Mucosa of rectum (tissue), 2 donors: ENCODE measurements at regions not wholly inside any gene's neighbourhood (a gene's known extent, or its start where the extent isn't known, plus 50 kb on each side); places are given as distances from the start of the nearest gene placed in this dataset.

Source experiments
- H3K27ac ChIP-seq, 2 donors: one replicate each; pipeline ENCODE4 v1.7.0; 2013; ENCODE audit warnings: inconsistent platforms in 2 of 2, low read depth in 2 of 2, low read length in 2 of 2
- H3K27me3 ChIP-seq, 2 donors: one replicate each; pipeline ENCODE4 v1.7.0; 2013; ENCODE audit warnings: low read length in 2 of 2; ENCODE audit not compliant: control insufficient read depth in 2 of 2, insufficient read depth in 2 of 2
- H3K36me3 ChIP-seq, 2 donors: one replicate each; pipeline ENCODE4 v1.7.0; 2013; ENCODE audit warnings: low read length in 2 of 2; ENCODE audit not compliant: control insufficient read depth in 2 of 2, insufficient read depth in 2 of 2
- H3K4me1 ChIP-seq, 2 donors: one replicate each; pipeline ENCODE4 v1.7.0; 2013; ENCODE audit warnings: low read length in 2 of 2, mild to moderate bottlenecking in 1 of 2; ENCODE audit not compliant: control insufficient read depth in 2 of 2, insufficient read depth in 2 of 2
- H3K4me3 ChIP-seq, 2 donors: one replicate each; pipeline ENCODE4 v1.7.0; 2013; ENCODE audit warnings: low read length in 2 of 2
- H3K9ac ChIP-seq, 2 donors: one replicate each; pipeline ENCODE4 v1.7.0; 2013; ENCODE audit warnings: low read length in 2 of 2, low read depth in 1 of 2, mild to moderate bottlenecking in 1 of 2
- H3K9me3 ChIP-seq, 2 donors: one replicate each; pipeline ENCODE4 v1.7.0; 2013; ENCODE audit warnings: low read length in 2 of 2; ENCODE audit not compliant: control insufficient read depth in 2 of 2
- donor health status: healthy.
- donor health status: Normal muscosa, but diverticular disease.

DNA sequence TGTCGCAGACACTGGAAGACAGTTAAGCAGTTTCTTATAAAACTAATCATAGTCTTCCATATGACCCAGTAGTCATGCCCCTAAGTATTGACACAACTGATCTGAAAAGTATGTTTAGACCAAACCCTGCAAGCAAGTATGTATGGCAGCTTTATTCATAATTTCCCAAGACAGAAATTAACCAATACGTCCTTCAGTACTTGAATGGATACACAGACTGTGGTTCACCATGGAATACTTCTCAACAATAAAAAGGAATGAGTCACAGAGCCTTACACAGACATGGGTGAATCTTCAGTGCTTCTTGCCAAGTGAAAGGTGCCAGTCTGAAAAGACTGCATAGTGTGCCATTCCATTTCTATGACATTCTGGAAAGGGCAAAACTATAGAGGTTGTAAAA lies 50.2 kb upstream of the AKR1E2 start:
- Histone ChIP-seq H3K4me3 (no peak overlapping the region), H3K9ac (no peak overlapping the region), H3K4me1 (no peaks in the 10 kb centered on the region), H3K36me3 (no peaks in the 10 kb centered on the region), H3K27me3 (no peaks in the 10 kb centered on the region), H3K9me3 (no peaks in the 10 kb centered on the region), H3K27ac (no peak overlapping the region)

DNA sequence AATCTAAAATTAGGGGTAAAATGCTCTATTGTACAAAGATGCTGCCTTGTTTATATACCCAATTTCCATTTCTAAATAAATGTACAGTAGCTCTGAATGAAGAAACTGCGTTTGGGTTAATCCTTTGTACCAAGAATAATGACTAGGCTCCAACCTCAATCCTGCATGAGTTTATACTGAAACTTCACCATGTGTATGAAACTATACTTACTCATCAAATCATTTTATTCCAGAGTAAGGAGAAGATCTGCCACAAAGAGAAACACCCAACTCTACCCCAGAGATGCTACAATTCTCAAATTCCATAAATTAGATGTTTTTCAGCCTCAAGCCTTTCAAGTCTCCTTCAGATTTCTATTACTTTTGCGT lies 53.8 kb upstream of the AKR1E2 start:
- Histone ChIP-seq H3K36me3 (no peaks in the 10 kb centered on the region), H3K4me3 (no peak overlapping the region), H3K9me3 (no peaks in the 10 kb centered on the region), H3K27ac (no peak overlapping the region), H3K27me3 (no peaks in the 10 kb centered on the region), H3K9ac (no peak overlapping the region), H3K4me1 (no peaks in the 10 kb centered on the region)

DNA sequence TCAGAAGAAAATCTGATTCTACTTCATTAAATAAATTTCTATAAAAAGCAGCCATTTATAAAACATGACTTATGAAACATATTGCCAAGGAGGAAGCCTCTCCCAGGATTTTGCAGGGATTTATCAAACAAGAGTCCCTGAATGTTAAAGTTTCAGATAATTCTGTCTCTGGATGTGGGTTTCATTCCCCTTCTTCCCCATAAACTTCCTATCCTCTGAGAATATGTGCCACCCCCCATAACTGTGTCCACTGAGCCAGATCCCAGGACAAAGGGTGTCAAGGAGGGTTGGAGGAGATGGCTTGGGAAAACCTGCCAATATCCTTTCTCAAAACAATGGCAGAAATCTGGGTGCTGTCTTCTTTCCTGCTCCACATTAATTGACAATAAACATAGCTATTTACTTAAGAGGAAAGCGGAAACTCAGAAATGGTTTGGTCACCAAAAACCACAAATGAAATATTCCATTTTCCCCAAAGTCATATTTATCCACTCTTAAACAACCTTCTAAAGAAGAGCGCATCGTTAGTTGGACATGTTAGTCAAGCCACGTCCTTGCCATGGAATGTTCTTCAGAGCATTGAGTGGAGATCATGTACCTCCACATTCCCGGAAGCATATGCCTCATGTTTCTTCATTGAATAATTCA lies 54.3 kb upstream of the AKR1E2 start:
- H3K36me3 ChIP-seq = no peaks in the 10 kb centered on the region
- no peak overlapping the region for H3K27ac ChIP-seq

DNA sequence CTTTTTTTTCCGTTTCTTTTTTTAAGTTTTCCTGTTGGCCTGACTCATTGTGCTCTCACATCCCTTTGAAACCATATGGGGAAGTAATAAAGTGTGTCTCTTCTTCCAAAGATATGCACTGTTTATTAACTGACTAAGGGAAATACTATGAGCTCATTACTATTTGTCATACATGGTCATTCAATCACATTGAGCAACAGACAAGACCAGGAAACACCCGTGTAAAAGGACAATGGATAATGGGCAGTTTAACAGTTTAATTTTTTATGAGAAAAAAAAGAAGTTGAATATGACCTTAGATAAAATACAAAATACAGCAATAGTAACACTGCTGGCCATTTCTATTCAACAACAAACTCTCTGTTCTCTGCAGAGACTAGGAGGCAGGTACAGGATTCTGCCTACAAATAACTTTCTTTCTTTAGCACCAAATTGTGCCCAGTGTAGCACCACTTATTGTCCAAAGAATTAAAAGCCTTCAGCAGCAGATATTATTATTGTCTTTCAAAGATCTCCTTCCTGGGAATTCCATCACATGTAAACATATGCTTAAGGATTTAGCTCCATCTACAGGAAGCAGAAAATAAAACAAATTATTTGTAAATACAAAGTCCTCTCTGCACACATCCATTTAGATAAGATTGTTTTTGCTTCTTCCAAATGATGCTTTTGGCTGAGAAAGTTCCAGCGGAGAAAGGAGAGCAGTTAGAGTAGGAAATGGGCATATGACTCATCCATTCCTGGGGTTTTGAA lies 55.0 kb upstream of the AKR1E2 start:
- H3K36me3 ChIP-seq = no peaks in the 10 kb centered on the region
- no peak overlapping the region for H3K27ac ChIP-seq
- no peaks in the 10 kb centered on the region for H3K27me3 ChIP-seq
- no peak overlapping the region for H3K9ac ChIP-seq
- H3K4me3 ChIP-seq = no peak overlapping the region
- H3K9me3 ChIP-seq = no peaks in the 10 kb centered on the region
- H3K4me1 ChIP-seq = no peaks in the 10 kb centered on the region

More for the DNA sequence above, 54.3 kb upstream of the AKR1E2 start:
- H3K27me3 ChIP-seq = no peaks in the 10 kb centered on the region
- no peak overlapping the region for H3K9ac ChIP-seq
- H3K4me3 ChIP-seq = no peak overlapping the region
- no peaks in the 10 kb centered on the region for H3K9me3 ChIP-seq
- H3K4me1 ChIP-seq = no peaks in the 10 kb centered on the region

DNA sequence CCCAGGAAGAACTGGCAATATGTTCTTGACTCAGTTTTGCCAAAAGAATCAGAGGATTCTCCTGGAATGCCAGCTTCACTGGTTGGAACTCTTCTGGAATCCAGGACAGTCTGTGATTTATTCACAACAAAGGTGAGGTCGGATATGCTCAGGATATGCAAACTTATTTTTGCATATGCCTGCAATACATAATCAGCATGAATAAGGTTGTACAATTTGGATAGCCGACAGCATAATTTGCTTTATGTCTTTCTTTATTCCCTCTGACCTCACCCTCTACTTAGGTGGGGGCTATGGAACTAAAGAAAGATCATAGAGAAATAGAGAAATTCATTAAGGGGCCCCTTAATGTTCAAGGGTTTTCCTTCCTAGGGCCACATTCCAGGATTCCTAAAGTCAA lies 57.6 kb upstream of the AKR1E2 start:
- Histone ChIP-seq H3K27me3 (no peaks in the 10 kb centered on the region), H3K9ac (no peak overlapping the region), H3K4me3 (no peak overlapping the region), H3K4me1 (no peaks in the 10 kb centered on the region), H3K36me3 (no peaks in the 10 kb centered on the region), H3K27ac (no peak overlapping the region), H3K9me3 (no peaks in the 10 kb centered on the region)

DNA sequence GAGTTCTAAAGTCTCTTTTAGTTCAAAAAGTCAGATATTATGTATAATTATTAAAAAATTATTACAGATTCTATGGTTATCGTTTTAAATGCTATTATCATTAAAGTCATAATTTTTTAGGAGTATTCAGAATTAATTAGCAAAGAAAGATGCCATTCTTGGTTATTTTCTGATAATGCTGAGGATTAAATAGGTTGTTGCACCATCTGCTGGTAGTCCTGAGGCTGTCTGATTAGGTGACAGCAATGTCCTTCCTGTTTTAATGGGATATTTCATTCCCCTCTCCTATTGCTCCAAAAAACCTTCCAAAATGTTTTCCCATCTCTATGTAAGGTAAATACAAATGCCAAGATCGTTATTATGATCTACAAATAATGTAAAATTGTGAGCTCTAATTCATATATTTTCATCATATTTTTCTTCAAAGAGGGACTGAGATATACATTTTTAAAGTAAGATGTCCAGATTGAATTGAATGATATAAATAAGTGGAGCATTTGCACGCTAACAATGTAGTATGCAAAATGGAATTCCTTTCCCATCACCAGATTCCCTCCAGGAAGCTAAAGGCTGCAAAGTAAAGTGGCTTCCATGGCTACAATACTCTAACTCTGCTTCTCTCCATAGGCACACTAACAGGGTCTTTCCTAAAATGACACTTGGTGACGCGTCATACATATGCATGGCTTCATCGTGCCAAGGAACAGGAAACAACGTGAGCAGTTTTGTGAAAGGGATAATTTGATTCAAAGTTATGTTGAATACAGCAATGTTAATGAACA lies 58.8 kb upstream of the AKR1E2 start:
- Histone ChIP-seq H3K27ac (no peak overlapping the region), H3K9ac (no peak overlapping the region), H3K9me3 (no peaks in the 10 kb centered on the region), H3K27me3 (no peaks in the 10 kb centered on the region), H3K36me3 (no peaks in the 10 kb centered on the region), H3K4me1 (no peaks in the 10 kb centered on the region), H3K4me3 (no peak overlapping the region)

DNA sequence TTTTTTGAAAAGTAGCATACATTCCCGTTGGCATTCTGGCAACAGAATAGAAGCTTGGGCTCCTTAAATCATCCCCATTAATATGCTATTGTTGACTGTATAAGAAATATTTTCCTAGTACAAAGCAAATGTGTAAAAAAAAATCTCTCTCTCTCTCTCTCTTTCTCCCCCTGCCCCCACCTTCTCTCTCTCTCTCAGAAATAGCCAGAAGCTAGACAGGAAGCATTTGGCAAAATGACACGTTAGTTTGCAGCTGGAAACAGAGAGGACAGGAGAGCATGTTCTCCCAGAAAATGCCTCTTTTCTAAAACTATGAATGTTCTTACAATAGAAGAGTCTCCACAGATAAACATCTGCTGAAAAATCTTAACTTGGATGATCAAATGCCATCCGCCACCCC lies 59.6 kb upstream of the AKR1E2 start:
- Histone ChIP-seq H3K4me1 (no peaks in the 10 kb centered on the region), H3K27me3 (no peaks in the 10 kb centered on the region), H3K4me3 (no peak overlapping the region), H3K36me3 (no peaks in the 10 kb centered on the region), H3K9me3 (no peaks in the 10 kb centered on the region), H3K9ac (no peak overlapping the region), H3K27ac (no peak overlapping the region)

DNA sequence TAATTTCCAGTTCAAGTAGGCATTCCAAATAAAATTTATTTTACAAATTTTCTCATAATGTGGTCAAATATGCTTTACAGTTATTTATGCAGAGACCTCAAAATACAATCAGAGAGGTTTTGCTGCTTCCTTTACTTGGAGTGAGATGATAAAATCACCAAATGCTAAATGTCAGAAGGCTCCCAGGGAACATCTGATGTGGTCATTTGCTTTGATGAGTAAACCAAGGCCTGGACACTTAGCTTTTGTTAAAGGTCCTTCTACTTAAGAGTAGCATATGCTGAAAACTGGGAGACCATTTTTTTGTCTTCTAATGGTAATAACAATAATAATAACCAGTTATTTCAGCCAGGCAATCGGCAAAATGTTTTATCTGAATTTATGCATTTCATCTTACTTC lies 60.6 kb upstream of the AKR1E2 start:
- H3K9me3 ChIP-seq = no peaks in the 10 kb centered on the region
- no peak overlapping the region for H3K9ac ChIP-seq
- H3K36me3 ChIP-seq = no peaks in the 10 kb centered on the region
- no peak overlapping the region for H3K27ac ChIP-seq
- H3K4me1 ChIP-seq = no peaks in the 10 kb centered on the region
- no peaks in the 10 kb centered on the region for H3K27me3 ChIP-seq
- no peak overlapping the region for H3K4me3 ChIP-seq

DNA sequence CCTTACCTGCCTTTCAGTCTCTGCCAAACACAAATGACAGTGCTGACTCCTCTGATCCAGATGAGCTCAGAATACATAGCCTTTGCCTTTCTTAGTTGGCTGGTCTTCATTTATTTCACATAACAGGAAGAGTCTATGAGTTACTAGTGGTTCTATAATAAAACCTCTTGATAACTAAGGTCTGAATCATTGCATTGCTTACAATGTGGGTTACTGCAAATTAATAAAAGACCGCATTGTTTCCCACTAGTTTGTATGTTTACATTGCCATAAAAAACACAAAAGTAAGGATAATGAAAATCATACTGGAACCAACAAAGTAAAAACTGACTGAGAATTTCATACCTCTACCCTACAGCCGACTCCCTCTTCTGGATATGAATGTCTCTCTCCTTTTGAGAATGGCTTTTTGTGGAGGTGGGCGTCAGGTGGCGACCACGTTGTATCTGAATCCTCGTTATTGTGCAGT lies 62.0 kb upstream of the AKR1E2 start:
- H3K9me3 ChIP-seq = no peaks in the 10 kb centered on the region
- no peak overlapping the region for H3K9ac ChIP-seq
- no peaks in the 10 kb centered on the region for H3K27me3 ChIP-seq
- no peaks in the 10 kb centered on the region for H3K36me3 ChIP-seq
- no peak overlapping the region for H3K27ac ChIP-seq
- no peaks in the 10 kb centered on the region for H3K4me1 ChIP-seq
- no peak overlapping the region for H3K4me3 ChIP-seq

DNA sequence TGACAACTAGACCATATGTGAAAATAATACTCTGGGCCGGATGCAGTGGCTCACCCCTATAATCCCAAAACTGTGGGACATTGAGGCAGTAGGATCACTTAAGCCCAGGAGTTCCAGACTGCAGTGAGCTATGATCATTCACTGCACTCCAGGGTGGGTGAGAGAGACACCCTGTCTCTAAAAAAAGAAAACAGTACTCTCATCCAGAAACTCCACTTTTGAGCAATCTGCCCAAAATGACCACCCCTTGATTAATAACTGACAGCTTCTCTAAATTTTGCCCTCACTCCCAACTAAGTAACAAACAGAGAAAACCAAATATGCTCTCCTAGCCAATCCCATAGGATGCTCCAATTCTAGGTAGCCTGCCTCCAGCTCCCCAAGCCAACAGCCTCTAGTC lies 62.5 kb upstream of the AKR1E2 start:
- H3K4me3 ChIP-seq = no peak overlapping the region
- H3K9me3 ChIP-seq = no peaks in the 10 kb centered on the region
- no peaks in the 10 kb centered on the region for H3K27me3 ChIP-seq
- H3K36me3 ChIP-seq = no peaks in the 10 kb centered on the region
- no peaks in the 10 kb centered on the region for H3K4me1 ChIP-seq
- H3K27ac ChIP-seq = no peak overlapping the region
- H3K9ac ChIP-seq = no peak overlapping the region
